H1 (cell line): ENCODE measurements at regions not wholly inside any gene's neighbourhood (a gene's known extent, or its start where the extent isn't known, plus 50 kb on each side); places are given as distances from the start of the nearest gene placed in this dataset.

Source experiments
- CTCF ChIA-PET: fragments of 300-600 bp; sonication (Branson Sonifier 250); formaldehyde crosslinking; loops from one replicate; lab custom pipeline; 2021; ENCODE audit not compliant: partially characterized antibody; lab: Charles Lee
- POLR2A ChIA-PET: fragments of 300-600 bp; sonication (Branson Sonifier 250); formaldehyde crosslinking; loops from one replicate; lab custom pipeline; 2021; ENCODE audit warnings: inconsistent platforms; ENCODE audit not compliant: partially characterized antibody; lab: Charles Lee
- DNase-seq, 2 experiments: peaks; one replicate each; pipeline versions ENCODE4 v3.0.0 to v3.0.0-alpha.2; 2010 to 2022; ENCODE audit warnings: low spot score in 2 of 2, low read depth in 1 of 2, mixed read lengths in 1 of 2
- FAIRE-seq: peaks from 2 replicates; lab custom pipeline; 2011; peaks lifted over from hg19 to GRCh38; lab: Jason Lieb, UNC
- H2AFZ ChIP-seq: 2 replicates; pipeline ENCODE4 v1.8.1; 2012; ENCODE audit warnings: low read length, inconsistent platforms
- H2AK5ac ChIP-seq: 2 replicates; pipeline ENCODE4 v1.6.1; 2013; ENCODE audit warnings: low read depth, low read length
- H2BK120ac ChIP-seq: replicated peaks from 2 replicates; pipeline ENCODE3; 2013; ENCODE audit warnings: low read depth, low read length, inconsistent platforms
- H2BK12ac ChIP-seq: 2 replicates; pipeline ENCODE4 v1.6.1; 2013; ENCODE audit warnings: low read depth, low read length
- H2BK15ac ChIP-seq: 2 replicates; pipeline ENCODE4 v1.6.1; 2013; ENCODE audit warnings: low read length
- H2BK20ac ChIP-seq: 2 replicates; pipeline ENCODE4 v1.6.1; 2013; ENCODE audit warnings: low read length
- H2BK5ac ChIP-seq: 2 replicates; pipeline ENCODE4 v1.6.1; 2013; ENCODE audit warnings: low read depth, low read length
- H3K14ac ChIP-seq: 2 replicates; pipeline ENCODE4 v1.6.1; 2013; ENCODE audit warnings: inconsistent platforms; ENCODE audit not compliant: insufficient read length
- H3K18ac ChIP-seq: 2 replicates; pipeline ENCODE4 v1.6.1; 2013; ENCODE audit warnings: low read length; ENCODE audit errors: extremely low read depth
- H3K23ac ChIP-seq: 2 replicates; pipeline ENCODE4 v1.6.1; 2013; ENCODE audit warnings: inconsistent platforms; ENCODE audit not compliant: insufficient read length
- H3K23me2 ChIP-seq: 2 replicates; pipeline ENCODE4 v1.6.1; 2013; ENCODE audit warnings: low read depth, low read length
- H3K27ac ChIP-seq: 2 replicates; pipeline ENCODE4 v1.6.1; 2011; ENCODE audit warnings: low read depth, low read length, inconsistent platforms
- H3K27me3 ChIP-seq, 4 experiments: replicated peaks in 1 of 4; 1 replicate in 1 of 4; 2 replicates in 3 of 4; pipeline versions ENCODE4 v1.6.1 to v1.8.1; 2011 to 2013; ENCODE audit warnings: low read length in 3 of 4, mild to moderate bottlenecking in 3 of 4, inconsistent platforms in 2 of 4, mixed read lengths in 2 of 4, moderate library complexity in 1 of 4; ENCODE audit not compliant: control insufficient read depth in 3 of 4, insufficient read depth in 3 of 4; ENCODE audit errors: extremely low read depth in 1 of 4
- H3K36me3 ChIP-seq, 4 experiments: 2 replicates each; pipeline versions ENCODE4 v1.6.1 to v1.8.1; 2011 to 2013; ENCODE audit warnings: mild to moderate bottlenecking in 4 of 4, low read length in 3 of 4, moderate library complexity in 2 of 4, control low read depth in 1 of 4, inconsistent platforms in 1 of 4; ENCODE audit not compliant: insufficient read depth in 4 of 4, control insufficient read depth in 2 of 4
- H3K4ac ChIP-seq: replicated peaks from 2 replicates; pipeline ENCODE3; 2013; ENCODE audit warnings: low read length, low read depth, mixed read lengths, inconsistent platforms; ENCODE audit not compliant: insufficient read length
- H3K4me1 ChIP-seq, 4 experiments: replicated peaks in 1 of 4; 1 replicate in 1 of 4; 2 replicates in 3 of 4; pipeline versions ENCODE4 v1.6.1 to v1.8.1; 2011 to 2013; ENCODE audit warnings: low read length in 3 of 4, inconsistent platforms in 2 of 4, mixed read lengths in 1 of 4; ENCODE audit not compliant: insufficient read depth in 4 of 4, control insufficient read depth in 3 of 4
- H3K4me2 ChIP-seq, 2 experiments: 2 replicates each; pipeline versions ENCODE4 v1.6.1 to v1.8.1; 2011 to 2013; ENCODE audit warnings: low read depth in 2 of 2, low read length in 2 of 2, control low read depth in 1 of 2, inconsistent platforms in 1 of 2, mild to moderate bottlenecking in 1 of 2; ENCODE audit not compliant: insufficient read depth in 1 of 2
- H3K4me3 ChIP-seq, 4 experiments: fragments of 200-600, 300-600 bp in 1 of 4; sonication (generic), shearing (Covaris generic), sonication (Bioruptor Twin) in 1 of 4; 2 replicates each; pipeline versions ENCODE4 v1.5.1 to v1.8.1; 2011 to 2016; ENCODE audit warnings: low read length in 4 of 4, low read depth in 3 of 4, control low read depth in 2 of 4, inconsistent platforms in 2 of 4, mild to moderate bottlenecking in 2 of 4, mixed read lengths in 1 of 4, moderate library complexity in 1 of 4; ENCODE audit not compliant: insufficient read depth in 2 of 4; ENCODE audit errors: extremely low read depth in 1 of 4
- H3K56ac ChIP-seq: replicated peaks from 2 replicates; pipeline ENCODE3; 2013; ENCODE audit warnings: low read depth, mild to moderate bottlenecking, mixed read lengths, low read length, inconsistent platforms; ENCODE audit not compliant: insufficient read length
- H3K79me1 ChIP-seq: 2 replicates; pipeline ENCODE4 v1.6.1; 2013; ENCODE audit warnings: low read depth, low read length, control low read depth
- H3K79me2 ChIP-seq, 2 experiments: 2 replicates each; pipeline versions ENCODE4 v1.6.1 to v1.8.1; 2012 to 2013; ENCODE audit warnings: low read length in 2 of 2, mild to moderate bottlenecking in 2 of 2, inconsistent platforms in 1 of 2; ENCODE audit not compliant: insufficient read depth in 2 of 2, control insufficient read depth in 1 of 2
- H3K9ac ChIP-seq, 4 experiments: replicated peaks in 1 of 4; 1 replicate in 1 of 4; 2 replicates in 3 of 4; pipeline versions ENCODE4 v1.6.1 to v1.8.1; 2011 to 2013; ENCODE audit warnings: low read depth in 3 of 4, low read length in 3 of 4, control low read depth in 2 of 4, mild to moderate bottlenecking in 2 of 4, moderate library complexity in 2 of 4, inconsistent platforms in 1 of 4; ENCODE audit errors: extremely low read depth in 1 of 4
- H3K9me3 ChIP-seq, 2 experiments: 2 replicates each; pipeline versions ENCODE4 v1.6.1 to v1.8.1; 2012 to 2013; ENCODE audit warnings: mild to moderate bottlenecking in 2 of 2, moderate library complexity in 2 of 2, control low read depth in 1 of 2, inconsistent platforms in 1 of 2, low read depth in 1 of 2, low read length in 1 of 2, mixed read lengths in 1 of 2; ENCODE audit not compliant: insufficient read depth in 2 of 2
- H4K20me1 ChIP-seq, 2 experiments: replicated peaks in 1 of 2; 2 replicates each; pipeline versions ENCODE3 to v1.8.1; 2011 to 2013; ENCODE audit warnings: inconsistent platforms in 2 of 2, low read length in 2 of 2, mild to moderate bottlenecking in 1 of 2; ENCODE audit not compliant: insufficient read depth in 2 of 2, control insufficient read depth in 1 of 2
- H4K5ac ChIP-seq: 2 replicates; pipeline ENCODE4 v1.6.1; 2013; ENCODE audit warnings: low read length, low read depth, mixed read lengths, inconsistent platforms; ENCODE audit not compliant: insufficient read length
- H4K8ac ChIP-seq: 2 replicates; pipeline ENCODE4 v1.8.0; 2013; ENCODE audit warnings: mild to moderate bottlenecking, moderate library complexity, low read length, inconsistent platforms; ENCODE audit not compliant: insufficient read depth; ENCODE audit errors: extremely low read depth
- H4K91ac ChIP-seq: replicated peaks from 2 replicates; pipeline ENCODE3; 2013; ENCODE audit warnings: low read length, mixed read lengths, inconsistent platforms; ENCODE audit not compliant: insufficient read length
- CBX8 ChIP-seq: fragments of 300-800, 300-1000 bp; sonication (generic); IDR thresholded peaks from 2 replicates; pipeline ENCODE4 v1.7.1; 2016; ENCODE audit warnings: low read depth, low read length, borderline replicate concordance
- CEBPB ChIP-seq: IDR thresholded peaks from 2 replicates; pipeline ENCODE4 v1.6.1; 2012; ENCODE audit warnings: low read depth, low read length
- CTCF ChIP-seq, 3 experiments: IDR thresholded peaks; 1 replicate in 2 of 3; 2 replicates in 1 of 3; pipeline versions ENCODE4 v1.5.1 to v1.6.1; 2011; ENCODE audit warnings: low read length in 3 of 3, mild to moderate bottlenecking in 3 of 3, inconsistent platforms in 2 of 3, low read depth in 1 of 3, moderate library complexity in 1 of 3; ENCODE audit not compliant: insufficient read depth in 1 of 3; ENCODE audit errors: control extremely low read depth in 1 of 3
- EP300 ChIP-seq, 2 experiments: IDR thresholded peaks; 1 replicate in 1 of 2; 2 replicates in 1 of 2; pipeline ENCODE4 v1.6.1; 2011 to 2012; ENCODE audit warnings: low read depth in 2 of 2, low read length in 2 of 2, mild to moderate bottlenecking in 2 of 2, borderline replicate concordance in 1 of 2, inconsistent platforms in 1 of 2, moderate library complexity in 1 of 2
- EZH2 ChIP-seq: fragments of 200-600 bp; sonication (generic); IDR thresholded peaks from 2 replicates; pipeline ENCODE4 v1.7.1; 2012; ENCODE audit warnings: low read depth, mild to moderate bottlenecking, moderate library complexity, low read length, inconsistent platforms; ENCODE audit not compliant: severe bottlenecking
- HDAC6 ChIP-seq: IDR thresholded peaks from one replicate; pipeline ENCODE4 v1.7.1; 2012; ENCODE audit warnings: low read depth, mild to moderate bottlenecking, inconsistent platforms, low read length, moderate library complexity
- RAD21 ChIP-seq, 2 experiments: IDR thresholded peaks in 1 of 2; conservative IDR thresholded peaks in 1 of 2; 2 replicates each; pipeline ENCODE4 v1.6.1; 2011; ENCODE audit warnings: low read depth in 2 of 2, low read length in 2 of 2, improper control_type of control experiment in 1 of 2, inconsistent platforms in 1 of 2, mild to moderate bottlenecking in 1 of 2, moderate library complexity in 1 of 2
- SP1 ChIP-seq: IDR thresholded peaks from 2 replicates; pipeline ENCODE4 v1.6.1; 2011; ENCODE audit warnings: low read depth, low read length
- WGBS, 2 experiments: shearing (Covaris generic) in 1 of 2; methylation state at CpG; one replicate each; pipeline versions ENCODE4 v1.1.6 to v1.1.7; 2013 to 2015; ENCODE audit warnings: low lambda C conversion rate in 2 of 2, mixed read lengths in 2 of 2, inconsistent platforms in 1 of 2, low coverage in 1 of 2, missing lambda C conversion rate in 1 of 2; ENCODE audit not compliant: insufficient replicate concordance in 2 of 2, insufficient coverage in 1 of 2, insufficient read length in 1 of 2; ENCODE audit errors: extremely low coverage in 1 of 2, missing lambda C conversion rate in 1 of 2; 5-methylcytosine and 5-hydroxymethylcytosine counted together

GRCh38 chr9:120308495-120308894 lies 271.5 kb downstream of the CDK5RAP2 start:
- Histone ChIP-seq H3K4me3 (no peak overlapping the region), H4K91ac (no peak overlapping the region), H3K27me3 (no peaks in the 10 kb centered on the region), H3K36me3 (no peaks in the 10 kb centered on the region), H3K23me2 (no peaks in the 10 kb centered on the region; the same call in 1 of the 2 replicates), H2BK15ac (no peak overlapping the region), H2AFZ (no peak overlapping the region), H3K9me3 (no peaks in the 10 kb centered on the region), H3K9ac (no peak overlapping the region), H3K4me1 (peaks cover 0 to 13% (median 3%) of the 10 kb centered on the region in 4 experiments; a peak in 5 of 7 replicates), H3K4ac (no peak overlapping the region), H4K5ac (no peak overlapping the region), H4K20me1 (no peaks in the 10 kb centered on the region), H2BK120ac (no peak overlapping the region), H3K79me2 (no peaks in the 10 kb centered on the region), H3K14ac (no peak overlapping the region), H4K8ac (peak overlapping the region; percentile 45), H3K56ac (no peak overlapping the region), H3K79me1 (no peaks in the 10 kb centered on the region), H2BK12ac (0 out of 2 replicates have a peak overlapping the region, but pooled peaks have one; percentile 29), H2AK5ac (no peak overlapping the region), H3K27ac (no peak overlapping the region), H2BK5ac (no peak overlapping the region), H3K4me2 (no peak overlapping the region; a peak in 1 of 4 replicates), H3K23ac (no peak overlapping the region), H3K18ac (no peak overlapping the region), H2BK20ac (no peak overlapping the region)
- FAIRE-seq (no peak), DNase-seq (no peak)
- TF ChIP-seq CBX8 = no peak
- TF ChIP-seq EZH2 = no peak
- TF ChIP-seq SP1 = no peak
- peak; percentile 75 for TF ChIP-seq CEBPB
- peak; percentile 11 to 12; a peak in 2 of 4 replicates for TF ChIP-seq RAD21 (IDR thresholded peaks at IDR 0.05 in 1 of 2, conservative IDR thresholded peaks at IDR 0.05 in 1 of 2; ENCODE audit: low read depth in 2 of 2, low read length in 2 of 2)
- peak in 2 of 3 experiments; percentile 21 to 35; a peak in 2 of 4 replicates for TF ChIP-seq CTCF (IDR thresholded peaks at IDR 0.05; ENCODE audit: control extremely low read depth in 1 of 3, insufficient read depth in 1 of 3, low read depth in 1 of 3, low read length in 3 of 3)
- TF ChIP-seq EP300 (IDR thresholded peaks at IDR 0.05; ENCODE audit: borderline replicate concordance in 1 of 2, low read depth in 2 of 2, low read length in 2 of 2) = no peak
- no peak for TF ChIP-seq HDAC6
- ChIA-PET CTCF (interaction anchor here (0.7 to 1.9 kb wide), 9 partner anchors 10 to 169 kb away, joined by 3 to 7 read pairs (median 3); no protein-coding TSS in a partner anchor), POLR2A (no interaction called here)
- 61% methylated on average over 3 of the region's 3 CpGs; no CpG with 5 or more reads in 1 of the 2 experiments for WGBS, 2 experiments
